Liver (tissue), 3 donors: ENCODE measurements at regions not wholly inside any gene's neighbourhood (a gene's known extent, or its start where the extent isn't known, plus 50 kb on each side); places are given as distances from the start of the nearest gene placed in this dataset.

Experiments
- EGR1 ChIP-seq, 2 donors: IDR thresholded peaks; 2 replicates each; pipeline ENCODE4 v1.6.1; 2016 to 2018; ENCODE audit warnings: antibody characterized with exemption in 2 of 2, low read depth in 2 of 2
- RAD21 ChIP-seq, 2 donors: IDR thresholded peaks; 2 replicates each; pipeline ENCODE4 v1.6.1; 2016; ENCODE audit warnings: antibody characterized with exemption in 2 of 2, mild to moderate bottlenecking in 2 of 2
- SP1 ChIP-seq: IDR thresholded peaks from 2 replicates; pipeline ENCODE4 v1.6.1; 2018; ENCODE audit warnings: antibody characterized with exemption, mild to moderate bottlenecking
- TAF1 ChIP-seq: conservative IDR thresholded peaks from 2 replicates; pipeline ENCODE4 v1.6.1; 2016; ENCODE audit warnings: antibody characterized with exemption, mild to moderate bottlenecking
- YY1 ChIP-seq: IDR thresholded peaks from 2 replicates; pipeline ENCODE4 v1.6.1; 2016; ENCODE audit warnings: antibody characterized with exemption, mild to moderate bottlenecking
- TF ChIP-seq, protein P1 (sequence below): fragments of 150-350 bp; IDR thresholded peaks from 2 replicates; pipeline ENCODE4 v1.5.1; 2017; ENCODE audit warnings: improper control_type of control experiment, low read depth, low read length; ENCODE audit not compliant: missing input control
- TF ChIP-seq, protein P2 (sequence below): IDR thresholded peaks from 2 replicates; pipeline ENCODE4 v1.6.1; 2016; ENCODE audit warnings: antibody characterized with exemption
- TF ChIP-seq, protein P3 (sequence below): IDR thresholded peaks from 2 replicates; pipeline ENCODE4 v1.6.1; 2016; ENCODE audit warnings: antibody characterized with exemption
- donor health status: healthy.
- donor health status: healthy.

DNA sequence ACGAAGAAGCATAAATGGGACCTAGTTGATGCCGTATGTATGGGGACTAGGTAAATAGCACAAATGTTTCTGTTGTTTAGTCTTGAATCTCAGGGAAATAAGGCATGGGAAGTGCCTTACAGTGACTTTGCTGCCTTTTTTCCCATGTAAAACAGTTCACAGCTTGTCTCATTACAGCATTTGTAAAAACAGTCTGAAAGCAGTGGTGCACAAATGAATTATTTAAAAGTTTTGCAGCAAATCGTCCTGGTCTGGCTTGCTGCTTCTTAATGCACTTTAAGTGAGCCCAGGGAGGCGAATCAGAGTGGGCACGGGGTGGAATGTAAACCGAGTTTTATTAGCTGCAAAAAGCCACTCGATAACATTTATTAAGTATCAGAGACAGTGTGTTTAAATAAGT lies 302.0 kb upstream of the ETAA1 start:
- TF ChIP-seq, protein P1, sequence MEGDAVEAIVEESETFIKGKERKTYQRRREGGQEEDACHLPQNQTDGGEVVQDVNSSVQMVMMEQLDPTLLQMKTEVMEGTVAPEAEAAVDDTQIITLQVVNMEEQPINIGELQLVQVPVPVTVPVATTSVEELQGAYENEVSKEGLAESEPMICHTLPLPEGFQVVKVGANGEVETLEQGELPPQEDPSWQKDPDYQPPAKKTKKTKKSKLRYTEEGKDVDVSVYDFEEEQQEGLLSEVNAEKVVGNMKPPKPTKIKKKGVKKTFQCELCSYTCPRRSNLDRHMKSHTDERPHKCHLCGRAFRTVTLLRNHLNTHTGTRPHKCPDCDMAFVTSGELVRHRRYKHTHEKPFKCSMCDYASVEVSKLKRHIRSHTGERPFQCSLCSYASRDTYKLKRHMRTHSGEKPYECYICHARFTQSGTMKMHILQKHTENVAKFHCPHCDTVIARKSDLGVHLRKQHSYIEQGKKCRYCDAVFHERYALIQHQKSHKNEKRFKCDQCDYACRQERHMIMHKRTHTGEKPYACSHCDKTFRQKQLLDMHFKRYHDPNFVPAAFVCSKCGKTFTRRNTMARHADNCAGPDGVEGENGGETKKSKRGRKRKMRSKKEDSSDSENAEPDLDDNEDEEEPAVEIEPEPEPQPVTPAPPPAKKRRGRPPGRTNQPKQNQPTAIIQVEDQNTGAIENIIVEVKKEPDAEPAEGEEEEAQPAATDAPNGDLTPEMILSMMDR: no peak
- TF ChIP-seq, protein P2, sequence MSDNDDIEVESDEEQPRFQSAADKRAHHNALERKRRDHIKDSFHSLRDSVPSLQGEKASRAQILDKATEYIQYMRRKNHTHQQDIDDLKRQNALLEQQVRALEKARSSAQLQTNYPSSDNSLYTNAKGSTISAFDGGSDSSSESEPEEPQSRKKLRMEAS: no peak
- TF ChIP-seq SP1: no peak
- TF ChIP-seq, protein P3, sequence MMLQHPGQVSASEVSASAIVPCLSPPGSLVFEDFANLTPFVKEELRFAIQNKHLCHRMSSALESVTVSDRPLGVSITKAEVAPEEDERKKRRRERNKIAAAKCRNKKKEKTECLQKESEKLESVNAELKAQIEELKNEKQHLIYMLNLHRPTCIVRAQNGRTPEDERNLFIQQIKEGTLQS: no peak
- no peak for TF ChIP-seq RAD21 (IDR thresholded peaks at IDR 0.05)
- TF ChIP-seq TAF1: no peak
- TF ChIP-seq YY1: no peak
- TF ChIP-seq EGR1 (IDR thresholded peaks at IDR 0.05; ENCODE audit: low read depth in 2 of 2): no peak
